Peyer's patch (tissue), 4 donors: ENCODE measurements at regions not wholly inside any gene's neighbourhood (a gene's known extent, or its start where the extent isn't known, plus 50 kb on each side); places are given as distances from the start of the nearest gene placed in this dataset.

Experiments used
- POLR2A ChIP-seq, 2 donors: fragments of 450-650 bp; IDR thresholded peaks; one replicate each; pipeline ENCODE4 v1.5.1; 2017; ENCODE audit warnings: antibody characterized with exemption in 2 of 2, mild to moderate bottlenecking in 2 of 2, moderate library complexity in 2 of 2
- TF ChIP-seq, protein P1 (sequence below), 6 experiments: fragments of 450-650 bp in 4 of 6; fragments of 200-600 bp in 2 of 6; sonication (generic) in 1 of 6; IDR thresholded peaks; one replicate each; pipeline ENCODE4 v1.5.1; 2017 to 2019; ENCODE audit warnings: antibody characterized with exemption in 6 of 6, mild to moderate bottlenecking in 3 of 6, moderate library complexity in 1 of 6

DNA sequence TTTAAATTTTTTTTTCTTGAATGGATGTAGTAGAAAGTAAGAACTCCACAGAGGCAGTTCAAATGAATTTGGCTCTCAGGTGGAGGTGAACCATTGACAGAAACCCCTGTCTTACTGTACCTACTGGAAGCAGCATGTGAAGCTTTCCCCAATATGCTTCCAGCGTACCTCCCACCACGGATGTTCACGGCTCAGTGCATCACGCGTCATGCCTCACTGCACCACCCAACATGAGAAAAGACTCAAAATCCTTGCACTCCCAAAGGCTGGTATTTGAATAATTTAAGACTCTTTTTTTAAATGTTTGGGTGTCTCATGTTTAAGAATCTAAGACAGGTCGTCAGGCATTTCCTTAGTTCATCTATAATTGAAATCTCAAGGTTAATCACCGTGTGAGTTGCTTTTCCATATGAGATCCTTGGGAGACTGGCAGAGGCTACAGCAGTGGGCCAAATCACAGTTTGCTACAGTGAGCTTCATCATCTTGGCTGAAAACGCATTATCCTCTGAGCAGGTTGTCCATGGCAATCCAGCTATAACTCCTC, 846.4 kb downstream of the DCDC2C start:
- TF ChIP-seq, protein P1, sequence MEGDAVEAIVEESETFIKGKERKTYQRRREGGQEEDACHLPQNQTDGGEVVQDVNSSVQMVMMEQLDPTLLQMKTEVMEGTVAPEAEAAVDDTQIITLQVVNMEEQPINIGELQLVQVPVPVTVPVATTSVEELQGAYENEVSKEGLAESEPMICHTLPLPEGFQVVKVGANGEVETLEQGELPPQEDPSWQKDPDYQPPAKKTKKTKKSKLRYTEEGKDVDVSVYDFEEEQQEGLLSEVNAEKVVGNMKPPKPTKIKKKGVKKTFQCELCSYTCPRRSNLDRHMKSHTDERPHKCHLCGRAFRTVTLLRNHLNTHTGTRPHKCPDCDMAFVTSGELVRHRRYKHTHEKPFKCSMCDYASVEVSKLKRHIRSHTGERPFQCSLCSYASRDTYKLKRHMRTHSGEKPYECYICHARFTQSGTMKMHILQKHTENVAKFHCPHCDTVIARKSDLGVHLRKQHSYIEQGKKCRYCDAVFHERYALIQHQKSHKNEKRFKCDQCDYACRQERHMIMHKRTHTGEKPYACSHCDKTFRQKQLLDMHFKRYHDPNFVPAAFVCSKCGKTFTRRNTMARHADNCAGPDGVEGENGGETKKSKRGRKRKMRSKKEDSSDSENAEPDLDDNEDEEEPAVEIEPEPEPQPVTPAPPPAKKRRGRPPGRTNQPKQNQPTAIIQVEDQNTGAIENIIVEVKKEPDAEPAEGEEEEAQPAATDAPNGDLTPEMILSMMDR (IDR thresholded peaks at IDR 0.05), result no peak
- TF ChIP-seq POLR2A (IDR thresholded peaks at IDR 0.05), result no peak
